Cerebellar nuclear complex (tissue), 1 donor: ENCODE measurements at regions not wholly inside any gene's neighbourhood (a gene's known extent, or its start where the extent isn't known, plus 50 kb on each side); places are given as distances from the start of the nearest gene placed in this dataset.

Source experiments
- DNase-seq, 2 experiments: peaks; one replicate each; lab custom pipeline; 2025; lab: John Stamatoyannopoulos, UW

DNA sequence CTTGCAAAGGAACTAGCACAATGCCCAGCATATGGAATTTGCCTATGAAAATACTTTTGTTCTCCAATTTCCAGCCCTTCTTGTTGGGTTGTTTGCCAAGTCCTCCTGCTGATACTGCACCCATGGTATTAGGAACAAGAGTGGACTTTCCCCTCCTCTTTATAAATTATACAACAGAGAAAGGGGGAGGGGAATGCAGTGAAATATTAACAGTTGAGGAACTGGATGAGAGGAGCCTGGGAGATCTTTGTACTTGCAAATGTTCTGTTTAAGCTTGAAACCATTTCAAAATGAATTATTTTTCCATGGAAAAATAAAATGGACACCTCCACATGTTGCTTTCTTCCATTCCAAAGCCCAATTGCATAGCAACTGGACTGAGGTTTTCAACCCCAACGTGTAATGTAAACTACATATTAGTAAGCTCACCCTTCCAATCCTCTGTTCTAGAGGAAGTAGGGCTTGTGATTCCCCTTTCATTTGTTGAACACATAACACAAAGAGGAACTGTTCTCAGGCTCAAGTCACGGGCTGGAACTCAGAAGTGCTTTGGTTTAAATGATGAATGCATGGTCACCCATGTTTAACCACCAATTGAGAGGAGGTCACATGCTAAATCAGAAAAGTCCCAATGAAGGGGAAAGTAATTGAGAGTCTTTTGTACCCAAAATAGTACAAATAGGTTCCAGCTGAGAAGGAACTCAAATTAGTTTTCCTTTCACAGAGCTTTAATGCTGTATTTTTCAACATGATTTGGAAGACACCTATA lies 66.2 kb upstream of the ZC3H12C start:
- DNase-seq, result no peak

DNA sequence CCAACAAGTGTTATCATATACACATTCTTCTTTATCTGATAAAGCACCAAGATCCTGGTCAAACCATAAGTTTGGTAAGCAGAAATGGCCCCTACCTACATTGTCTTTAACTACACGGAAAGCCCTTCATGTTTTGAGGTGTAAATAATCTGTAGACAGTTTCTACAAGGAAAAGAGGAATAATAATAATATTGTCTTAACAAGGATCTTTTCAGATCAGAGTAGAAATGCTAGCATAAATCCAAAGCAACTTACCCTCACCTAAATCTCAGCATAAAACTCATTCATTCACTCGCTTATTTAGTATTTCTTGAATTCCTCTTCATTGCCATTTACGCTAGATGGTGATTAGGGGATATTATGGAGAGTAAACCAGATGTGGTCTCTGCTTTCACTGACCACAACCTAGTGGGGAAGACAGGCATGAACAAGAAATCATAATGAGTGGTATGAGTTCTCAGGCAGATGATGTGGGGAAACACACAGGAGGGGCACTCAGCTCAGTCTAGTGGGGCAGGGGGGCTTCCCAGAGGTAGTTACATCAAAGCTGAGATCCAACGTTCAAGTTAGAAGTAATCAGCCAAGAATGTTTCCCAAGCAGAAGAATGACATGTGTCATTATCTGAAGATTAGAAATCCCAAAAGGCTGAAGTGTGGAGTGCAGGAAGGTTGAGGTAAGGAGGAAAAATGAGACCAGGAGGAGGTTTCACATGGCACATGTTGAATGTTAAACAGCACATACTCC lies 65.4 kb upstream of the ZC3H12C start:
- no peak for DNase-seq

DNA sequence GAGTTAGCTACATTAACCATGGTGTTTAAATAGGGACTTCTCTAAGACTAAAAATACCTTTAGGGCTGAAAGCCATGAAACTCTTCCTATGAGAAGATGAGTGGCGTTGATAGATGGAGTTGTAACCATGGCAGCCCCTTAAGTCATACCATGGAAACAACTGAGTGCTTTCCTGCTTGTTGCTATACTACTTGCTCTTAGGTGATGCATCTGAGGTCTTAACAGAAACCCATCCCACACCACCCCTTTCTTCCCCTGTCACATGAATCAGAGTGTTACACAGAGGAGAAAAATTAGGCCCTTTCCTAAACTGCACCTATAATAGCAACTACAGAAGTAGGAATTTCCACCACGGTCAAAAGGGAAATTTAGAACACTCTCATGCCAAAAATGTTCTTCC lies 64.3 kb upstream of the ZC3H12C start:
- DNase-seq, result no peak

DNA sequence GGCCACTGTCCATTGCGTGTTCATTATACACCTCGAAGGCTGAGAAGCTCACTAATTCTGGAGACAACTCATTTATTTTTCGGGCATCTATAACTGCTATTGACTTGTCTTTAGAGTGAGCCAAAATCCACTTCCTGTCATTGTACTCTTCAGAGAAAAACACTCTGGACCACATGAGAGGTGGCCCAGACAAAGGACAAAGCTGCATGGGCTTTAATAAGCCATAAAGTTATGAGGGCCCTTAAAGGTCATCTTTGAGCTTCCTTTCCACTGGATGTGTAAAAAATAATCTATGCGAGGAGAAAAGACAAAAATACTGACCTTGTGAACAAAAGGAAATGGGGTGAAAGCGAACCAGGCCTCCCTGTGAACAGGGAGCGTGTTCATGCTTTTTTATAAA lies 63.5 kb upstream of the ZC3H12C start:
- no peak for DNase-seq

DNA sequence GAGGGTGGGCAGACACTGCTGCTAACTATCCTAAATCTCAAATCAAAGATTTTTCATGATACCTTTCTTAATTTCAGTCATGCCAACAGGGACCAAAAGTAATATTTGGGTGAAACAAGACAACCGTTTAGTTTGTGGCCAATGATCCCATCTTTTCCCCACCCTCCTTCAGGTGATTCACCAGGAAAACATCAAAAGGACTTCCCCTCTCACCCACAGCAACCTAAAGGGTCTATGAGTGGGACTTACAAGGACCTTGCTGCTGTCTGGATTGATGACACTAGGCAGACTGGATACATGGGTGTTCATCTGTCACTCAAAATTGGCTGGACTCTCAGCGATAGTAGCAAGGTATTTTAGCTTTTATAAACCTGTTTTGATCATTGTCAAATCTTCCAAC lies 62.0 kb upstream of the ZC3H12C start:
- no peak for DNase-seq

DNA sequence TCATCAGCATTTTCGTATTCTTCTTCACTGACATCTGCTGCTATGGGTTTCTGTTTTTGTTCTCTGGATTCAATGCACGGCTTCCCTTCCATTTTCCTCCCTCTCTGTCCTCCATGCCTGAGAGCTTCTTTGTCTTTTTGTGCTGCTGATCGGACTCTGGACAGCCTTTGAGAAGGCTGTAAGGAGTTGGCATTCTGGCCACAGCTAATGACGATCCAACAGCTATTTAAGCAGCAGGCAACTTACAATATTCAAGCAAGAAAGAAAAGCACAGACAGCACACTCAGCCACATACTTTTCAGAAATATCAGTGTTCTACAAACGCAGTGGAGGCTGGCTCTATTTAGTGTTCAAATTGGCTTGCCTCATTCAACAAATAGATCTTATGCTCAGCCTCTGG lies 60.9 kb upstream of the ZC3H12C start:
- no peak for DNase-seq

DNA sequence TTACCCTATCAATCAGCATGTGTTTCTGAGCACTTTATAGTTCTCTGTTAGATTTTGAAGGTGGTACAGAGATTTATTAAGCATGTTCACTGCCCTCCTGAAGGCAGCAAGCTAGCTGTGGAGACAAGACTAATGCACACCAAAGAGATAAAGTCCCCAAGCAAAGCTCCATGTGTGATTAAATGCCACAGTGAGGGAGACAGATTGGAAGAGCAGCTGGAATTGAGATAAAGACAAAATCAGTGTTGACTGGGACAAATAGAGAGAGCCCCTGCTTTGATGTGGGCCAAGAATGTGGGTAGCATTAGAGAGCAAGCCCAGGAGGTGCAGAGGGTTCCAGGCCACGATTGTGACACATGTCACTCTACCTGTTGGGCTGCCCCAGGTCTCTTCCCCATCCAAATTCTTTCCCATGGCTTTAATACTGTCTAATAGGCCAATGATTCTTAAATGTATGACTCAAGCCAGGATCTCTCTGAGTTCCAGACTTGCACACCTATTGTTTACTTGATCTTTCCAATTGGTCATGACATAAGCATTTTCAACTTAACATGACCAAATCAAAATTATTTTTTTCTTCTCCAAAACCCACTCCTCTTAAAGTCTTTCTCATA lies 60.1 kb upstream of the ZC3H12C start:
- no peak for DNase-seq

DNA sequence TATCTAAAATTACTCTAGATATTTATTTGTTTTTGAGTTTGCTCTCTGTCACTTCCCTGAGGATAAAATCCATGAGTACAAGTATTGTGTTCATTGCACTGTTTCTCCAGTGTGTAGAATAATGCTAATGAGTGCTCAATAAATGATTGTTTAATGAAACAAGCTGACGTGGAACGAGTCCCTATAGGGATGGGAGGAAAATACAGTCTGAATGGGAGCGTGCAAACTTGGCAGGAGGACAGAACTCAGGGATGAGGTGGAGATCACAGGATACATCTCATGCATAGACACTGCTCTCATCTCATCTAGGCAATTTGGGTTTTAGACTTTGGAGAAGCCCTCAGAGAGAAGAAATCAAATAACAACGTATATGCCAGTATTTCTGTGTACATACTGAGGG lies 58.4 kb upstream of the ZC3H12C start:
- DNase-seq, result no peak

DNA sequence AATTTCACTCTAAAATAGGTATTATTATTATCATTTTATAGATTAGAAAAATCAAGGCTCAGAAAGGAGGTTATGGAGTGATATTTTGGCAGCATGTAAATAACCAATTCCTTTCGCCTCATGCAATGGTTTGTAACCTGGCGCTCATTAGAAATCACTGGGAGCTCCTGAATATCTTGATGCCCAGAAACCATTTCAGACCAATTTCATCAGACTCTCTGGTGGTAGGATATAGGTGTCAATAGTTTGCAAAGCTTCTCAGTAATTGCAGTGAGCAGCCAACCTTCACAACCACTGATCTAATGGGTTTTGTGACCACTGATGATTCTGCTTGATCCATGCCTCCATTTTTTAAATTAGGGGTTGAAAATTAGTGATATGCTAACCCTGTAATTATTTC lies 57.8 kb upstream of the ZC3H12C start:
- no peak for DNase-seq

DNA sequence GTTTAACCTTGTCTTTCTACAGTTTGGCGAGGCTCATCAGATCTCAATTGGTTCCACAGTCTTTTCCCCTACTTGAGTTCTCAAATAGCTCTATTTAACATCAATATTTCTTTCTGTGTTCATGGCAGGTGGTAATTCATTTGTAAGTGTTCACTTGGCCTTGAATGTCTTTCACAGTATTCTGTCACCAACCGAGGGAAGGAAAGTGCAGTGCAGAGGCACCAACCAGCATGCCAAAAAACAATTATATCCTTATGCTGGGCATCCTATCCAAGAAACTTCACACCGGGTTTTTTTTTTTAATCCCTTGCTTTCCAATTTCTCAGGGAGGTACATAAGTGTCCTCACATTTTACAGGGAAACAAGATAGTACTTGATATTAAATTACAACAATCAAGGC lies 55.0 kb upstream of the ZC3H12C start:
- no peak for DNase-seq
